HG03571 (cell line): ENCODE measurements at regions not wholly inside any gene's neighbourhood (a gene's known extent, or its start where the extent isn't known, plus 50 kb on each side); places are given as distances from the start of the nearest gene placed in this dataset.

Experiments used
- ATAC-seq: cut with Tn5 transposase; IDR thresholded peaks from one replicate; pipeline ENCODE4 v1.9.1; 2021; ENCODE audit not compliant: unreplicated experiment

GRCh38 chr15:47412802-47413201 lies 304.5 kb upstream of the SEMA6D start:
- ATAC-seq: no peak

GRCh38 chr15:47414207-47414606 lies 303.1 kb upstream of the SEMA6D start:
- no peak for ATAC-seq

- ATAC-seq: no peak
Observed at GRCh38 chr15:47415539-47415971, 301.8 kb upstream of the SEMA6D start.

GRCh38 chr15:47422881-47423665 lies 294.2 kb upstream of the SEMA6D start:
- ATAC-seq: no peak

GRCh38 chr15:47427463-47427862 lies 289.8 kb upstream of the SEMA6D start:
- no peak for ATAC-seq

GRCh38 chr15:47429376-47429775 lies 287.9 kb upstream of the SEMA6D start:
- no peak for ATAC-seq

GRCh38 chr15:47431501-47431900 lies 285.8 kb upstream of the SEMA6D start:
- no peak for ATAC-seq

GRCh38 chr15:47432826-47433225 lies 284.5 kb upstream of the SEMA6D start:
- no peak for ATAC-seq

GRCh38 chr15:47434596-47434995 lies 282.7 kb upstream of the SEMA6D start:
- ATAC-seq: no peak

GRCh38 chr15:47437491-47437890 lies 279.8 kb upstream of the SEMA6D start:
- ATAC-seq: no peak

- no peak for ATAC-seq
Observed at GRCh38 chr15:47439146-47440111, 277.9 kb upstream of the SEMA6D start.

- ATAC-seq: no peak
Observed at GRCh38 chr15:47442371-47442770, 274.9 kb upstream of the SEMA6D start.

- no peak for ATAC-seq
Observed at GRCh38 chr15:47443839-47444238, 273.5 kb upstream of the SEMA6D start.

- ATAC-seq: no peak
Observed at GRCh38 chr15:47445723-47446392, 271.4 kb upstream of the SEMA6D start.

- no peak for ATAC-seq
Observed at GRCh38 chr15:47460795-47461573, 256.3 kb upstream of the SEMA6D start.

- ATAC-seq: no peak
Observed at GRCh38 chr15:47461652-47462141, 255.6 kb upstream of the SEMA6D start.

GRCh38 chr15:47466357-47466756 lies 250.9 kb upstream of the SEMA6D start:
- no peak for ATAC-seq

- no peak for ATAC-seq
Observed at GRCh38 chr15:47470983-47471382, 246.3 kb upstream of the SEMA6D start.

GRCh38 chr15:47473106-47473725 lies 244.1 kb upstream of the SEMA6D start:
- ATAC-seq: no peak

- no peak for ATAC-seq
Observed at GRCh38 chr15:47473832-47474231, 243.5 kb upstream of the SEMA6D start.
